ENCODE measurements at regions not wholly inside any gene's neighbourhood (a gene's known extent, or its start where the extent isn't known, plus 50 kb on each side); places are given as distances from the start of the nearest gene placed in this dataset.
"Not testable (repeated sequence)": the region's sequence is repeated elsewhere in the genome, so short reads cannot be mapped to it uniquely, and the experiment has no call there.

DNA sequence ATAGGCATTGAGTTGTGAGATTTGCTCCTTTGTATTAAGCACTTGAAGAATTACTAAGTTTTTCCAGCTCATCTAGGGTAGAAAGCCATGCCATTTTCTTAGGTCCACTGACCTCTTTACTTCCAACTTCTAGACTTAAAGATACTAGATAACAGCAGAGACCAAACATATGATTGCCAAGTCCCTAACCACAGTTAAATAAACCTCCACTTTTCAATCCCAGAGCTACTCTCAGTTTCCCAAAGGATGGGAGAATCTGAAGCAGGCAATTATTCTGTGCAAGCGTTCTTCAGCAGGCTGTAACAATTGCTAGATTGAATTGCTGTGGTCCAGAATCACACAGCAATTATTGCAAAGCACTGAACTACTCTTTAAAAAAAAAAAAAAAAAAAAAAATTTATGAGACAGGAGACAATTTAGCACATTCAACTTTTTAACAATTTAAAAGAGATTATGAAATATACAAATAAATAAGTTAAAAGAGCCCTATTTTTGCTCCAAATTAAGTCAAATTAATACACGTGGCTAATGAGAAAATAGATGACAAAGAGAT lies 104.0 kb upstream of the PRSS16 start:
- no peak overlapping the region for H3K4me3 ChIP-seq
- H4K20me1 ChIP-seq (ENCODE audit: low read depth), result peaks cover 12% of the 10 kb centered on the region
- Mint-ChIP-seq H3K27ac (peak overlapping the region; percentile 94), H3K9me3 (no peaks in the 10 kb centered on the region), H3K36me3 (peaks cover 3% of the 10 kb centered on the region), H3K4me3 (peak overlapping the region; percentile 66), H3K27me3 (ENCODE audit: insufficient read depth, low read depth) (peaks cover 4% of the 10 kb centered on the region), H3K4me1 (peaks cover 39% of the 10 kb centered on the region)
- no peak for TF ChIP-seq EZH2 (IDR thresholded peaks at IDR 0.05)
- TF ChIP-seq, protein P1, sequence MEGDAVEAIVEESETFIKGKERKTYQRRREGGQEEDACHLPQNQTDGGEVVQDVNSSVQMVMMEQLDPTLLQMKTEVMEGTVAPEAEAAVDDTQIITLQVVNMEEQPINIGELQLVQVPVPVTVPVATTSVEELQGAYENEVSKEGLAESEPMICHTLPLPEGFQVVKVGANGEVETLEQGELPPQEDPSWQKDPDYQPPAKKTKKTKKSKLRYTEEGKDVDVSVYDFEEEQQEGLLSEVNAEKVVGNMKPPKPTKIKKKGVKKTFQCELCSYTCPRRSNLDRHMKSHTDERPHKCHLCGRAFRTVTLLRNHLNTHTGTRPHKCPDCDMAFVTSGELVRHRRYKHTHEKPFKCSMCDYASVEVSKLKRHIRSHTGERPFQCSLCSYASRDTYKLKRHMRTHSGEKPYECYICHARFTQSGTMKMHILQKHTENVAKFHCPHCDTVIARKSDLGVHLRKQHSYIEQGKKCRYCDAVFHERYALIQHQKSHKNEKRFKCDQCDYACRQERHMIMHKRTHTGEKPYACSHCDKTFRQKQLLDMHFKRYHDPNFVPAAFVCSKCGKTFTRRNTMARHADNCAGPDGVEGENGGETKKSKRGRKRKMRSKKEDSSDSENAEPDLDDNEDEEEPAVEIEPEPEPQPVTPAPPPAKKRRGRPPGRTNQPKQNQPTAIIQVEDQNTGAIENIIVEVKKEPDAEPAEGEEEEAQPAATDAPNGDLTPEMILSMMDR (IDR thresholded peaks at IDR 0.05), result no peak
- no peak for TF ChIP-seq EZH2phosphoT487 (IDR thresholded peaks at IDR 0.05)
- DNase-seq (ENCODE audit: low spot score), result no peak
- H3K79me2 ChIP-seq (ENCODE audit: low read depth), result peaks cover 51% of the 10 kb centered on the region
- H3K36me3 ChIP-seq, result no peaks in the 10 kb centered on the region
- no peaks in the 10 kb centered on the region for H3K27me3 ChIP-seq
- no peaks in the 10 kb centered on the region for H3K9me3 ChIP-seq (ENCODE audit: low read depth)
- peaks cover 71% of the 10 kb centered on the region for H3F3A ChIP-seq (ENCODE audit: low read depth)
- H2AFZ ChIP-seq (replicated peaks), result no peak overlapping the region
- H3K27ac ChIP-seq, result no peak overlapping the region
- no peak overlapping the region for H3K9ac ChIP-seq
- H3K4me2 ChIP-seq, result no peak overlapping the region
- H3K4me1 ChIP-seq, result peaks cover 25% of the 10 kb centered on the region

DNA sequence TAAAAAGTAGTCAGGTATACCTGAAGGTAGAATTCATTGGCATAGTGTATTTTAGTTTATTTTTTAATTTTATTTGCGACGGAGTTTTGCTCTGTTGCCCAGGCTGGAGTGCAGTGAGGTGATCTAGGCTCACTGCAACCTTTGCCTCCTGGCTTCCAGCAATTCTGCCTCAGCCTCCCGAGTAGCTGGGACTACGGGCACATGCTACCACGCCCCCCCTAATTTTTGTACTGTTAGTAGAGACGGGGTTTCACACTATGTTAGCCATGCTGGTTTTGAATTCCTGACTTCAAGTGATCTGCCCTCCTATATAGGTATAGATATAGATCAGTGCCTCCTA lies 102.8 kb upstream of the PRSS16 start:
- Histone ChIP-seq H3K27me3 (no peaks in the 10 kb centered on the region), H3K27ac (peak overlapping the region; percentile 90), H2AFZ (replicated peaks) (no peak overlapping the region), H3K9me3 (ENCODE audit: low read depth) (no peaks in the 10 kb centered on the region), H3K4me1 (peaks cover 28% of the 10 kb centered on the region), H3K79me2 (ENCODE audit: low read depth) (peaks cover 50% of the 10 kb centered on the region), H4K20me1 (ENCODE audit: low read depth) (peaks cover 6% of the 10 kb centered on the region), H3F3A (ENCODE audit: low read depth) (peaks cover 70% of the 10 kb centered on the region), H3K4me3 (peak overlapping the region; percentile 68), H3K36me3 (no peaks in the 10 kb centered on the region), H3K9ac (no peak overlapping the region), H3K4me2 (peak overlapping the region; percentile 95)
- Mint-ChIP-seq H3K27me3 (ENCODE audit: insufficient read depth, low read depth) (no peaks in the 10 kb centered on the region), H3K4me1 (peaks cover 37% of the 10 kb centered on the region), H3K36me3 (peaks cover 3% of the 10 kb centered on the region), H3K9me3 (no peaks in the 10 kb centered on the region), H3K27ac (no peak overlapping the region), H3K4me3 (no peak overlapping the region)
- peak; percentile 22 for DNase-seq (ENCODE audit: low spot score)
- TF ChIP-seq, protein P1 (IDR thresholded peaks at IDR 0.05), result no peak
- TF ChIP-seq EZH2phosphoT487 (IDR thresholded peaks at IDR 0.05) (no peak), EZH2 (IDR thresholded peaks at IDR 0.05) (no peak)

DNA sequence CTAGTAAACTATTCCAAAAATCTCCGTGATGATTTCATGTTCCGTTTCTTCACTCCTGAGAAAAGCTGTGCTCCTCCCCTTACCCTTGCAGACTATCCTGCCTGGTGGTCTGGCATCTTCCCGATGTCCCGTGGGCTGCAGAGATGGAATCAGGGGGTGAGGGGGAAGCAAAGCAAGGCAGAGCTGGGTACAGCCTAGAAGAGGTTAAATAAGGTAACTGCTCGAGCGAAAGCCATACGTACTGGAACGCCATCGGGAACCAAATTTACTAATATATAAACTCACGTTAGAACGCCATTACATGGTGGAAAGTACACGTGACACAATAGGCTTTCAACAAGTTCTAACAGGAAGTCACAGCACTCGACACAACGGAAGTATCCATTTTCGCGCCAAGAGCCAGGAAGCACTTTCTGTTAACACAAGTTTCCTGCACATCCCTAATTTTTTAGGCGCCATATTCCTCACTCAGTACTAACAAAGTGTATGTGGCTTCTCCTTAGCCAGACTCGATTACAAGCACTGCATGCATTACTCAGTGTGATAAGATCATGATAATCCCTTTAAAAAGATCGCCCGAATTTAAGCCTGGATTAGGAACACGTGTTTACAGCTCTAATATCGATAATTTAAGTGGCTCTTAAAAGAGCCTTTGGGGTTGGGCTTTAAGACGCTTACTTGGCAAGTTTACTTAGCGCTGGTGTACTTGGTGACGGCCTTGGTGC lies 101.6 kb upstream of the PRSS16 start:
- no peaks in the 10 kb centered on the region for H3K27me3 Mint-ChIP-seq (ENCODE audit: insufficient read depth, low read depth)
- Histone ChIP-seq H3K4me3 (peak overlapping the region; percentile 68), H3K4me1 (peaks cover 27% of the 10 kb centered on the region), H3K27me3 (no peaks in the 10 kb centered on the region), H3K27ac (peak overlapping the region; percentile 90), H3K4me2 (peak overlapping the region; percentile 95), H3K36me3 (no peaks in the 10 kb centered on the region), H2AFZ (replicated peaks) (no peak overlapping the region), H3F3A (ENCODE audit: low read depth) (peaks cover 63% of the 10 kb centered on the region), H3K79me2 (ENCODE audit: low read depth) (peaks cover 44% of the 10 kb centered on the region), H3K9me3 (ENCODE audit: low read depth) (no peaks in the 10 kb centered on the region), H4K20me1 (ENCODE audit: low read depth) (no peaks in the 10 kb centered on the region), H3K9ac (peak overlapping the region; percentile 66)
- no peak overlapping the region for H3K4me3 Mint-ChIP-seq
- H3K27ac Mint-ChIP-seq, result no peak overlapping the region
- TF ChIP-seq, protein P1 (IDR thresholded peaks at IDR 0.05), result no peak
- TF ChIP-seq EZH2phosphoT487 (IDR thresholded peaks at IDR 0.05) (peak; percentile 57), EZH2 (IDR thresholded peaks at IDR 0.05) (no peak)
- H3K4me1 Mint-ChIP-seq, result peaks cover 31% of the 10 kb centered on the region
- H3K9me3 Mint-ChIP-seq, result no peaks in the 10 kb centered on the region
- peaks cover 3% of the 10 kb centered on the region for H3K36me3 Mint-ChIP-seq
- peak; percentile 67 for DNase-seq (ENCODE audit: low spot score)

DNA sequence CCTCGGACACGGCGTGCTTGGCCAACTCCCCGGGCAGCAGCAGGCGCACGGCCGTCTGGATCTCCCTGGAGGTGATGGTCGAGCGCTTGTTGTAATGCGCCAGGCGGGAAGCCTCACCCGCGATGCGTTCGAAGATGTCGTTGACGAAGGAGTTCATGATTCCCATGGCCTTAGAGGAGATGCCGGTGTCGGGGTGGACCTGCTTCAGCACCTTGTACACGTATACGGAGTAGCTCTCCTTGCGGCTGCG lies 101.1 kb upstream of the PRSS16 start:
- H3K27me3 Mint-ChIP-seq (ENCODE audit: insufficient read depth, low read depth); H4K20me1 ChIP-seq (ENCODE audit: low read depth); H3K27ac Mint-ChIP-seq; H3K9me3 ChIP-seq (ENCODE audit: low read depth); H3K27me3 ChIP-seq; H3K9me3 Mint-ChIP-seq; H3K36me3 Mint-ChIP-seq; DNase-seq (ENCODE audit: low spot score); H3K4me3 Mint-ChIP-seq; H2AFZ ChIP-seq (replicated peaks); H3K36me3 ChIP-seq: not testable (repeated sequence)
- peaks cover 22% of the 10 kb centered on the region for H3K4me1 ChIP-seq
- H3K9ac ChIP-seq, result peak overlapping the region; percentile 66
- H3K27ac ChIP-seq, result peak overlapping the region; percentile 90
- H3F3A ChIP-seq (ENCODE audit: low read depth), result peaks cover 62% of the 10 kb centered on the region
- peaks cover 26% of the 10 kb centered on the region for H3K4me1 Mint-ChIP-seq
- H3K4me2 ChIP-seq, result peak overlapping the region; percentile 95
- H3K4me3 ChIP-seq, result peak overlapping the region; percentile 68
- H3K79me2 ChIP-seq (ENCODE audit: low read depth), result peaks cover 39% of the 10 kb centered on the region

All from neural progenitor cell (in vitro differentiated cells).